Pancreas (tissue), 10 donors: ENCODE measurements at regions not wholly inside any gene's neighbourhood (a gene's known extent, or its start where the extent isn't known, plus 50 kb on each side); places are given as distances from the start of the nearest gene placed in this dataset.
"Not testable (repeated sequence)": the region's sequence is repeated elsewhere in the genome, so short reads cannot be mapped to it uniquely, and the experiment has no call there.

Source experiments
- ATAC-seq, 4 donors: fragments of 200-7000 bp; cut with Tn5 transposase; one replicate each; pipeline versions ENCODE4 v1.8.0 to v1.9.1; 2020; ENCODE audit warnings: mild to moderate bottlenecking in 4 of 4, moderate library complexity in 4 of 4
- DNase-seq, 6 donors: peaks; one replicate each; pipeline ENCODE4 v3.0.0-alpha.2; 2020
- FAIRE-seq: peaks from 2 replicates; lab custom pipeline; 2012; peaks lifted over from hg19 to GRCh38; lab: Jason Lieb, UNC
- H3K27ac ChIP-seq, 4 donors: fragments of 200-600 bp; sonication (generic); 1 replicate in 3 of 4; 2 replicates in 1 of 4; pipeline versions ENCODE4 v1.5.0 to v1.8.0; 2020
- H3K27me3 ChIP-seq, 4 donors: fragments of 200-600 bp; one replicate each; pipeline ENCODE4 v1.8.0; 2021
- H3K36me3 ChIP-seq, 3 donors: fragments of 200-600 bp; sonication (generic) in 1 of 3; one replicate each; pipeline versions ENCODE4 v1.5.0 to v1.8.0; 2020 to 2021
- H3K4me1 ChIP-seq, 3 donors: fragments of 200-600 bp; one replicate each; pipeline ENCODE4 v1.8.0; 2021
- H3K4me3 ChIP-seq, 4 donors: fragments of 200-600 bp; sonication (generic) in 2 of 4; one replicate each; pipeline versions ENCODE4 v1.5.0 to v1.8.0; 2020 to 2021
- H3K9me3 ChIP-seq, 4 donors: fragments of 200-600 bp; one replicate each; pipeline ENCODE4 v1.8.0; 2021
- WGBS, 2 donors: extraction: QIAGEN DNeasy Blood & Tissue Kit; methylation state at CpG; one replicate each; pipeline ENCODE4 v1.1.7; 2013; 5-methylcytosine and 5-hydroxymethylcytosine counted together
- intact Hi-C, 3 donors: fragments of 100-400 bp; cut with DNase I; formaldehyde crosslinking; loops; one replicate each; pipeline versions ENCODE4 v1.11.1 to v1.14.2; 2022
- TF ChIP-seq, protein P1 (sequence below), 4 donors: fragments of 200-600 bp; sonication (generic) in 3 of 4; IDR thresholded peaks; one replicate each; pipeline versions ENCODE4 v1.5.0 to v1.8.0; 2021; ENCODE audit warnings: antibody characterized with exemption in 4 of 4
- donor health status: healthy with polysubstance abuse.
- donor health status: DM: no; HTN: no; CAD: no; lungs with moderate emphysema.
- donor health status: DM: no; HTN: no; CAD: no.
- donor health status: control.
- donor health status: control.
- donor health status: Bipolar disorder and iron deficiency.
- donor health status: DM: yes; HTN: yes; CAD: no.
- donor health status: DM: no; HTN: no; CAD: no.
- donor health status: DM: no; HTN: no; CAD: no.
- donor health status: DM: yes; HTN: yes; CAD: no.

DNA sequence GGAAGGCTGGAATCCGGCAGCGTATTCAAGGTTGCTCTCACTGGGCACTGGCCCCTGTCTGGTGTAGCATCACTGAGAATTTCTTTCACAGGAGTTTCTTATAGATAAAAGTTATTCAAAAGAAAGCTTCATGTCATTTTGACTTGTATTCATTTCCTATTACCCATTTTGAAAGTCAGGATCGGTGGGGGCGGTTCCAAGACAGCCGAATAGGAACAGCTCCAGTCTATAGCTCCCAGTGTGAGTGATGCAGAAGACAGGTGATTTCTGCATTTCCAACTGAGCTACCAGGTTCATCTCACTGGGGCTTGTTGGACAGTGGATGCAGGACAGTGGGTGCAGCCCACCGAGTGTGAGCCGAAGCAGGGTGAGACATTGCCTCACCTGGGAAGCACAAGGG is 51.5 kb upstream of the CDC42EP3 start:
- H3K9me3 ChIP-seq, FAIRE-seq, H3K27ac ChIP-seq, H3K27me3 ChIP-seq, intact Hi-C loops, DNase-seq, H3K36me3 ChIP-seq, ATAC-seq, H3K4me3 ChIP-seq, H3K4me1 ChIP-seq: not testable (repeated sequence)
- WGBS, 2 donors, result 82 to 98% methylated on average over 7 of the region's 7 CpGs

DNA sequence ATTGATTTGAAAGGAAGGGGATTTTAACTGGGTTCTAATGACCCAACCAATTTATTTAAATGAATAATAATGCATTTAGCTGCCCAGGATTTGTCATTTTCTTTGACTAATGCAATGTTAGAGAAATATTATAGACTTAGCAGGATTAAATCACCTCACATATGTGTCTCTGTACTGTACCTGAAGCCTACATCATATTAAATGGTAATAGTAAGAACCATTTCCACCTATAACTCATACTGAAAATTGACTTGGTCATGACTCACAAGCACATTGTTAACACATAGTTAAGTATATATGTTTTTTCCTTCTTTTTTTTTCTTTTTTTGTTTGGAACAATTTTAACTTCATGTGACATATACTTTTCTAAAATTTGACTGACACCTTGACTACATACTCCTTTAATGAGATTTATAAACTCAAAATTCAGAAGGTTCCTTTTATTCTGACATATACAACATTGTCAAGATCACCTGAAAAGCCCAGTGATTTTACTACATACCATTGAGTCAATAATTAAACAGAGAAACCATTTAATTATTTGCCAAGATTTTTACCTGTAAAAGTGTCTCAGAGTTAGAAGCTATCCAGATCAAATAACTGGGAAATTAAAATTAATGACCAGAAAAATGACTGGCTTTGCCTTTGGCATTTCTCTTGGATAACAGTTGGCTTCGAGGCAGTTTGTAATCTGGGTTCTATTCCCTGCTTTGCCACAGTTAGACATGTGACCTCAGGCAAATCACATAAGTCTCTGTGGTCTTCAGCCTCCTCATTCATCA is 58.8 kb upstream of the CDC42EP3 start:
- ATAC-seq (peak in 2 of 4 donors; percentile 41 to 44), DNase-seq (no peak), FAIRE-seq (no peak)
- no peak overlapping the region for H3K27ac ChIP-seq
- intact Hi-C loops, result no loop called here
- no peaks in the 10 kb centered on the region for H3K4me1 ChIP-seq
- H3K36me3 ChIP-seq, result no peaks in the 10 kb centered on the region
- TF ChIP-seq, protein P1, sequence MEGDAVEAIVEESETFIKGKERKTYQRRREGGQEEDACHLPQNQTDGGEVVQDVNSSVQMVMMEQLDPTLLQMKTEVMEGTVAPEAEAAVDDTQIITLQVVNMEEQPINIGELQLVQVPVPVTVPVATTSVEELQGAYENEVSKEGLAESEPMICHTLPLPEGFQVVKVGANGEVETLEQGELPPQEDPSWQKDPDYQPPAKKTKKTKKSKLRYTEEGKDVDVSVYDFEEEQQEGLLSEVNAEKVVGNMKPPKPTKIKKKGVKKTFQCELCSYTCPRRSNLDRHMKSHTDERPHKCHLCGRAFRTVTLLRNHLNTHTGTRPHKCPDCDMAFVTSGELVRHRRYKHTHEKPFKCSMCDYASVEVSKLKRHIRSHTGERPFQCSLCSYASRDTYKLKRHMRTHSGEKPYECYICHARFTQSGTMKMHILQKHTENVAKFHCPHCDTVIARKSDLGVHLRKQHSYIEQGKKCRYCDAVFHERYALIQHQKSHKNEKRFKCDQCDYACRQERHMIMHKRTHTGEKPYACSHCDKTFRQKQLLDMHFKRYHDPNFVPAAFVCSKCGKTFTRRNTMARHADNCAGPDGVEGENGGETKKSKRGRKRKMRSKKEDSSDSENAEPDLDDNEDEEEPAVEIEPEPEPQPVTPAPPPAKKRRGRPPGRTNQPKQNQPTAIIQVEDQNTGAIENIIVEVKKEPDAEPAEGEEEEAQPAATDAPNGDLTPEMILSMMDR (IDR thresholded peaks at IDR 0.05), result no peak
- WGBS, 2 donors, result 29 to 30% methylated on average over 1 of the region's 1 CpG
- no peaks in the 10 kb centered on the region for H3K9me3 ChIP-seq
- no peak overlapping the region for H3K4me3 ChIP-seq
- no peaks in the 10 kb centered on the region for H3K27me3 ChIP-seq

DNA sequence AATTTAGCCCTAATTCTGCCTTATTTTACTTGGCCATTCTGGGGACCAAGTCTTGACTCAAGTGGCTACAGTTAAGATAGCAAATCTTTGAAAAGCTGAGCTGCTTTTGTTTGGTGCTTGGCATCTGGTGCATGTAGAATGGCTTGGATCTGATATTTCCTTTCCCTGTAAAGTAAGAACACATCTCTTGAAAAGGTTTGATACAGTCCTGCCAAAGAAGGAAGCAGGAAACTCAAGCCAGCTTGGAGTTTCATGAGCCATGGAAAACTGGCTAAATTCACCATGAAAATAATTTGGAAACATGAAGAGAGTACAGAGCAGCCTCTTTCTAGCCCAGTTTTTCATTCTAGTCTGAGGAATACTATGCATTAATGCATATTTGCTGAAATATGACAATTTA is 61.0 kb upstream of the CDC42EP3 start:
- H3K4me3 ChIP-seq, H3K36me3 ChIP-seq, DNase-seq, H3K27me3 ChIP-seq, H3K9me3 ChIP-seq, ATAC-seq, H3K4me1 ChIP-seq, FAIRE-seq, H3K27ac ChIP-seq, intact Hi-C loops: not testable (repeated sequence)

DNA sequence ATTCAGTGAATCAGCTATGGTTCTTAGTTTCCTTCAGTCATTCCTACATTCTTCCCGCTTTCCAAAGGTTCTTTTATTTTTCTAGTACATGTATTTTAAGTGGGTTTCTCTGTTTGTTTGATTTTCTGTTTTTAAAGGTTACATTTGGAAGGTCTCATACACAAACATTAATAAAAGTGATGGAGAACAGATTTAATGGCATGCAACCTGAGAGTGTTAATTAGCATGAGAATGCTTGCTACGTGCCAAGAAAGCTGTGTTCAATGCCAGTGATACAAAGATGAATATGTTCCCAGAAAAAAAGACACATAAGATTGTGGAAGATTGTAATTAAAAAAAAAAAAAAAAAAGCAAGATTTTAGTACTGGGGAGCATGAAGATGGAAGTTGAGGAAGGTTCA is 61.8 kb upstream of the CDC42EP3 start:
- intact Hi-C loops, result no loop called here
- no peak for FAIRE-seq
- DNase-seq, result no peak
- no peak overlapping the region for H3K27ac ChIP-seq
- no peaks in the 10 kb centered on the region for H3K9me3 ChIP-seq
- no peak for ATAC-seq
- H3K4me1 ChIP-seq, result no peaks in the 10 kb centered on the region
- H3K27me3 ChIP-seq, result no peaks in the 10 kb centered on the region
- TF ChIP-seq, protein P1 (IDR thresholded peaks at IDR 0.05), result no peak
- no peaks in the 10 kb centered on the region for H3K36me3 ChIP-seq
- 63 to 82% methylated on average over 2 of the region's 2 CpGs for WGBS, 2 donors
- H3K4me3 ChIP-seq, result no peak overlapping the region

DNA sequence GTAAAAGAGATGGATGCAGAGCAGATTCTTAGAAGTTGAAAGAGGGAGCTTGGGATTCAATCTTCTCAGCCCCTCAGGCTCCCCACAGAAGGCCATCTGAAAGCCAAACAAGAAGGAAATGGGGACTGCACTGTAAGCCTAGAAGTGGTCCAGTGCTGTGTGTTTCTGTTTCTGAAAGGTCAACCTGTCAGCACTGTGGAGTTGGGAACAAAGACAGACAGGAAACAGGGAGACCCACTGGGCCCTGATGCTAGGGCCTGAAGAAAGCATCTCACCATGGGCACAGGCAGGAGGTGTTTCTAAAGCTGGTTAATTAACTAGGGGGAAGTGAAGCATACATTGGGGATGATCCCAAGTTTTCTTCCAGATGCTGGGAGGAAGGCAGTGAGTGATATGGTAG is 62.5 kb upstream of the CDC42EP3 start:
- DNase-seq, H3K9me3 ChIP-seq, ATAC-seq, FAIRE-seq, H3K4me1 ChIP-seq, H3K27ac ChIP-seq, H3K36me3 ChIP-seq, H3K27me3 ChIP-seq, H3K4me3 ChIP-seq, intact Hi-C loops: not testable (repeated sequence)

DNA sequence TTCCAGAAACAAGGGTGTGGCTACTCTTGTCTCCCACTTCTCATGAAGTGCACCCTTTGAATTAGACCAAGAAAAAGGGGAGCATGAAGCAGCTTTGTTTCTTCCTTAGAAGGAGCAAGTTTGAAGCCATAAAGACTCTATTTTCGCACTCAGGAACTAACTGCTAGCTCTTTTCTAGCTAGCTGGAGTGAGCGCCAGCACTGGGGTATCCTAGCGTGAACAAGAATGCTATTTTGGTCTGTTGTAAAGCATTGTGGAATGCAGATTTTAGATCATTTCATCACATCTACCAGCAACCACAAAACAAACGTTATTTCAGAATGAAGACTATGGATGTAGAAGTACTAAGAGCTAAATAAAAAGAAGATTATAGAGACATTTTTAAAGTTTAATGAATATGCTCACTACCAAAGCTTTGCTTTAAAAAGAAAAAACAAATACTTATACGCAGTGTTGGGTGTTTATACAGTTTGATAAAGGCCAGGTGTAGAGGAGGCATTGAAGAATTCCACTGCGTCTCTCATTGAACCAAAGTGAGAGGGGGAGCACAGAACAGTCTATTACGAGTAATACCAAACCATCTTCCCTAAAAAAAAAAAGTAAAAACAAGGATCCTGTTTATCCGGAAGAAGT is 63.6 kb upstream of the CDC42EP3 start:
- FAIRE-seq, result peak; percentile 23
- H3K27ac ChIP-seq, H3K36me3 ChIP-seq, H3K9me3 ChIP-seq, H3K4me3 ChIP-seq, DNase-seq, H3K27me3 ChIP-seq, H3K4me1 ChIP-seq, intact Hi-C loops, ATAC-seq: not testable (repeated sequence)
- WGBS, 2 donors, result 82 to 85% methylated on average over 8 of the region's 8 CpGs

DNA sequence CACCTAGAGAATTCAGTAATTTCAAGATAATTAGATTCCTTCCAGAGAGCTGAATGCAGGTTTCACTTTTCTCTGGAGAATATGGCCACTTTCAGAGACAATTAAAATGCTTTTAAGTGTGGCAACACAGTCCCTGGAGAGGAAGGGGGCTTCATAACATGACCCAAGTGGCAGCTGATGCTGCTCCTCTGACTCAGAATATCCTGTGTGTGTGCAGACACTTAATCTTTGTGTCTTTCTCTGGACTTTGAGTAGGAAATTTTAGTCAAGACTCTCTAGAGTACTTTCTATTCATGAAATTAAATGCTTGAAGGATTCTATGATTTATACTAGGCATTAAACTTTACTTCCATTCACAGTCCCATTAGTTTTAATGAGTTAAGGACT is 64.1 kb upstream of the CDC42EP3 start:
- H3K4me3 ChIP-seq, H3K27ac ChIP-seq, H3K27me3 ChIP-seq, H3K9me3 ChIP-seq, H3K4me1 ChIP-seq, intact Hi-C loops, DNase-seq, H3K36me3 ChIP-seq, FAIRE-seq, ATAC-seq: not testable (repeated sequence)
